GM10266 (cell line): ENCODE measurements at regions not wholly inside any gene's neighbourhood (a gene's known extent, or its start where the extent isn't known, plus 50 kb on each side); places are given as distances from the start of the nearest gene placed in this dataset.

Experiments used
- DNase-seq: peaks from one replicate; pipeline ENCODE4 v3.0.0; 2012; ENCODE audit errors: extremely low spot score
- TF ChIP-seq, protein P1 (sequence below): IDR thresholded peaks from 2 replicates; pipeline ENCODE4 v1.5.1; 2012; ENCODE audit warnings: mild to moderate bottlenecking, low read depth; ENCODE audit not compliant: control insufficient read depth, insufficient read depth; ENCODE audit errors: missing control alignments

DNA sequence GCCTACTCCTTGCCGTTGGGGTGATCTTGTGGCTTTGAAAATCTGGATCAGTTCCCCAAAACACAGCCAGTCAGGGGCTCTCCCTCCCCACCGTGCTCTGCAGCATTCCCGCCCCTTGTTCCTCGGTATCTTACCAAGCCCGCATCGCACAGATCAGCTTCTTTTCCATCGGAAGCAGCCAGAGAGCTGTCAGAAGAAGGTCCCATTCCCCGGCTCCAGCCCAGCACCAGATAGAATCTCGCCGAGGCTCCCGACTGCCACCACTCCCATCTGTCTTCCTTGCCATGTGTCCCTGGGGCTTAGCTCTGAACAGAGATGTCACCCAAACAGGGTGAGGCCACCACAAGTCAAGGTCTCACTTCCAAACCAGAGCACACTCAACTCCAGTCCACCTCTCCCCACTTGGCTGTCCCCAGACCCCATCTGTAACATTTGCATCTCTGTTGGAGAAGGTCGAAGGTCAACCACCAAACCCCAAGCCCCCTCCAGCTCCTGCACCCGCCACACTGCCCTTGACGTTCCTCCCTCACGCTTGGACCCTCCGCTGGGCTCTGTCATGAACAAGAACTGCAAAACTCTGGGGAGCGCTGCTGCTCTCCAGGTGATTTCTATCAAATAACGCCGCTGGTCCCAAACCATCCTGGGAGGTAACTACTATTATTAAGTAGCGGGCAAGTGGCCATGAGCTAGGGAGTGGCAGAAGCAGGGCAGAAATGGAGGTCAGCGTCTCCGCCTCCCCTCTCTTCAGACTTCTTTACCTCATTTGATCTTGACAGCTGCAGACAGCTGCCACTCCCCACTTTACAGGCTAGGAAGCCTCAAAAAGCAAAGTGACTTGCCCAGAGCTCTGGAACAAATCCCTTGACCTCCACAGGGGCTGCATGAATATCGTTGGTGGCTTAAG lies 70.0 kb upstream of the TAF1B start:
- TF ChIP-seq, protein P1, sequence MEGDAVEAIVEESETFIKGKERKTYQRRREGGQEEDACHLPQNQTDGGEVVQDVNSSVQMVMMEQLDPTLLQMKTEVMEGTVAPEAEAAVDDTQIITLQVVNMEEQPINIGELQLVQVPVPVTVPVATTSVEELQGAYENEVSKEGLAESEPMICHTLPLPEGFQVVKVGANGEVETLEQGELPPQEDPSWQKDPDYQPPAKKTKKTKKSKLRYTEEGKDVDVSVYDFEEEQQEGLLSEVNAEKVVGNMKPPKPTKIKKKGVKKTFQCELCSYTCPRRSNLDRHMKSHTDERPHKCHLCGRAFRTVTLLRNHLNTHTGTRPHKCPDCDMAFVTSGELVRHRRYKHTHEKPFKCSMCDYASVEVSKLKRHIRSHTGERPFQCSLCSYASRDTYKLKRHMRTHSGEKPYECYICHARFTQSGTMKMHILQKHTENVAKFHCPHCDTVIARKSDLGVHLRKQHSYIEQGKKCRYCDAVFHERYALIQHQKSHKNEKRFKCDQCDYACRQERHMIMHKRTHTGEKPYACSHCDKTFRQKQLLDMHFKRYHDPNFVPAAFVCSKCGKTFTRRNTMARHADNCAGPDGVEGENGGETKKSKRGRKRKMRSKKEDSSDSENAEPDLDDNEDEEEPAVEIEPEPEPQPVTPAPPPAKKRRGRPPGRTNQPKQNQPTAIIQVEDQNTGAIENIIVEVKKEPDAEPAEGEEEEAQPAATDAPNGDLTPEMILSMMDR, result no peak
- DNase-seq, result no peak

DNA sequence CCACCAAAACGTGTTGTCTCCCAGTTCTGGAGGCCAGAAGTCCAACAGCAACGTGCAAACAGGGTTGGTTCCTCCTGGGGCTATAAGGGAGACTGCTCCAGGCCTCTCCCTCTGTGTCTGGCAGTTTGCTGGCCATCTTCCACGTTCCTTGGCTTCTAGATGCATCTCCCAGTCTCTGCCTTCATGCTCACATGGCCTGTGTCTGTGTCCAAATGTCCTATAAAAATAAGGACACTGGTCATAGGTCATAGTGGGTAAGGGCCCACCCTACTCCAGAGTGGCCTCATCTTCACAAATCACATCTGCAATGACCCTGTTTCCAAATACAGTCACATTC lies 69.4 kb upstream of the TAF1B start:
- TF ChIP-seq, protein P1, result no peak
- no peak for DNase-seq

DNA sequence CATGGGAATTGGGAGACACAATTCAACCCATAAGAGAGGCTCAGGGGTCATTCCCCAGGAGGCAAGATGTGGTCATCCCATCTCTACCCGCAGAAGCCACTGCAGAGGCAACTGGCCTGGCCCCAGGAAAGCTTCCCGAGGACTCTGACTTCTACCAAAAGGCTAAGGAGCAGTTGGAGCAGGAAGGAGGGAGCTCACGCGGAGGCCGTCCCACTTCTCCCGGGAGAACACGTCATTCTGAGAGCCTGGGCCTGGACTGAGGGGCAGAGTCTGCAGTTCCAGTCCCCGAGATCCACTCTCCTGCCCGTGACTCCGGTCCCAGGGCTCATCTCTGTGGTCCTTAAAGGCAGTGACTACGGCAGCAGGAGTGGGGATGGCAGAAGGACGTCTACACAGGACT lies 69.0 kb upstream of the TAF1B start:
- TF ChIP-seq, protein P1, result no peak
- DNase-seq, result no peak

DNA sequence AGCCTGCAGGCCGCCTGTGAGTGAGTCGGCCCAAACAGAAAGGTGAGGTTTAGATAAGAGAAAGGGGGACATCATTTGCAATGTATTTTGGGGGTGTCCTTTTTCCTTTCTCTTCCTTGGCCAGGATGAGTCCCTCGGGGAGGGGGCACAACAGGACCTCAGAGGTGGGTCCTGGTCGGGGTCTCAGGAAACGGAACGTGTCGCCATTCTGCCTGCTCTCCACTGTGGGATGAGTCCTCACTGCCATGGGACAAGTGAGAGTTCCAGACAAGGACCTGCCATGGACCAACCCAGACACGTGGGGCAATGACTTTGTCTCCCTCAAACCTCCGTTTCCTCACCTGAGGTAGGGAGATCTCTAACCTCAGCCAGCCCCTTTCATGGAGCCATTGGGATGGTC lies 67.9 kb upstream of the TAF1B start:
- DNase-seq, result no peak
- TF ChIP-seq, protein P1, result no peak

DNA sequence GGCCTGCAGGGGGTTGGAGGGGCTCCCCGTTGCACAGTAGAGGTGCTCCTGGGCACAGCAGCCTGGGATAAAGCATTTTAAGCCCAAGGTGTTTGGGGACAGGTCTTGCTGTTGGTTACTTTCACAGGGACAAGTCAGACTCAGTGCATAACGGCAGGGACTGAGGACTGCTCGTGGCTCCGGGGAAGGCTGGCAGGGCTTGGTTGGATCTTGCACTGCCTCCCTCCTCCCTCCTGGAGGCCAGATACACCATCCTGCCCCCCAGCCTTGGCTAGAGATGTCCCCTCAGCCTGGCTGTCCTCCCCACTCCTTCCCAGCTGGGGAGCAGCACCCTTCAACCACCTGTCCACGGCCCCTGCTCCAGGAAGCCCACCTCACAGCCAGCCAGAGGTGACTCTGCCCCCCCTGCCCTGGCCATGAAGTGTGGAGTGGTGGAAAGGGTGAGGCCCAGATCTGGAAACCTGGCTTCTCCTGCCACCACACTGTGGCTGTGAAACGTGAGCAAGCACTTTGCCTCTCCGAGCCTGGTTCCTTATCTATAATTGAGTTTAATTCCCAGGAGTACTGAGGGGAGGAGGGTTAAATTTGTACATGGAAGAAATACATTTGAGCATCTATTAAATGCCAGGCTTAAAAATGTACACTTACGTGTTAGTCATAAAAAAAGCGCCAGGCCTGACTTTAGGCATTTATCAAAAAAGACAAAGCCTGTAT lies 67.1 kb upstream of the TAF1B start:
- TF ChIP-seq, protein P1, result no peak
- DNase-seq, result no peak

DNA sequence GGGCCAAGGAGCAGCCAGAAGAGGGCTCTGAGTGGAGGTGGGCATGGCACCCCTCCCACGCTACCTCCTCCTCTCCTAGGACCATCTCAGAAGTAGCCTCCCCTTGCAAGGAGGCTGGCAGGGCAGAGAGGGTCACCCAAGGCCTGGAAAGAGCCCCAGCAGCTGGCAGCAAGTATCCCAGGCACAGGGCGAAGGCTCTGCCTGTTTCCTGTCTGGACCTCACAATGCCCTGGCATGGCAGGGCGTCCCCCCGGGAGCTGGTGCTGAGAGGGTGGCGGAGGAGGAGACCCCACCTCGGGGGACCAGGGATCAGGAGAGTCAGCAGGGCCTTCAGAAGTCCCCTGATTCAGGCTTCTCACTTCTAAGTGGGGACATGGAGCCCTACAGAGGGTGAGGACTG lies 66.2 kb upstream of the TAF1B start:
- DNase-seq, result no peak
- TF ChIP-seq, protein P1, result no peak

DNA sequence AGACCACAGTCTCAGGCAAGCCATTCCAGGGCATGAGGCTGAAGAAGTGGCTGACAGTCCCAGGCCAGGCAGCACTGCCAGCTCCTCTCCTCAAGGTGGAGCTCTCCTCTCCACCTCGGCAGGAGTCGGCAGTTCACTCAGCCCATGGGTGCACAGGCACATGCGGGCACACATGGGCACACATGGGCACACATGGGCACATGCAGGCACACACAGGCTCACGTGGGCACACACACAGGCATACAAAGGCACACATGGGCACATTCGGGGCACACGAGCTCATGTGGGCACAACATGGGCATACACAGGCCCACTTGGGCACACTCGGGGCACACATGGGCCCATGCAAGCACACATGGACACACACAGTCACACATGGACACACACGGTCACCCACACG lies 65.3 kb upstream of the TAF1B start:
- TF ChIP-seq, protein P1, result peak; percentile 49
- no peak for DNase-seq
